NK-92 treated with Interleukin-12 subunit alpha and Interleukin-12 subunit beta, amount 100 ng/mL, for 24 hours (cell line): ENCODE measurements at regions not wholly inside any gene's neighbourhood (a gene's known extent, or its start where the extent isn't known, plus 50 kb on each side); places are given as distances from the start of the nearest gene placed in this dataset.
"Not testable (repeated sequence)": the region's sequence is repeated elsewhere in the genome, so short reads cannot be mapped to it uniquely, and the experiment has no call there.

Experiments used
- DNase-seq: peaks from one replicate; lab custom pipeline; 2025; lab: John Stamatoyannopoulos, UW

DNA sequence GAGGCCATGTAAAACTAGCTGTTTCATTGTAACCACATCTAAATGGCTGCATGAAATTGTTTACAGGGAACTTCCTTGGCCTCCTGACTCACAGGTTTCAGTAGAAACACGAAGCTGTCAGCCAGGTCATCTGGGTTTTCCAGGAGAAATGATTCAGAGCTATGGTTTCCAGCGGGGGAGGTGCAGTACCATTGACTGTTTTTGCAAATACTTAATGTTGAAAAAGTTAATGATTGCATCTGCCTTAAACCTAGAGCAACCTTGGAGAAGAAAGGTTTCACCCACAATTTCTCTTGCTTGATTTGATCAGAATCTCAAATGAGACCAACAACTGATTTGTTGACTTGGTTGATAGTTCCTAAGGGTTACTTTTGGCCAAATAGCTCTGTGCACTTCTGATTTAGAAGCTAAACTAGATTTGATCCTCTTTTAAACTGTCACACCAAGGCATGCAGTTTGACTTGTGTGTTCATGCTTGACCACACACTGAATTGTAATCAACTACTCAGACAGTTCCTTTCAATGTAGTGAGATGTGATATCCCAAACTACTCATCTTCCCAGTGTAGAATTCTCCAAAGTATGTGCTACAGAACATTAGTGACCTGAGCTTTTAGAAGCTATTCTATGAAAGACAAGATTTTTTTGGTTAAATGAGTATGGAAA is 193.5 kb upstream of the CHST9 start:
- no peak for DNase-seq

DNA sequence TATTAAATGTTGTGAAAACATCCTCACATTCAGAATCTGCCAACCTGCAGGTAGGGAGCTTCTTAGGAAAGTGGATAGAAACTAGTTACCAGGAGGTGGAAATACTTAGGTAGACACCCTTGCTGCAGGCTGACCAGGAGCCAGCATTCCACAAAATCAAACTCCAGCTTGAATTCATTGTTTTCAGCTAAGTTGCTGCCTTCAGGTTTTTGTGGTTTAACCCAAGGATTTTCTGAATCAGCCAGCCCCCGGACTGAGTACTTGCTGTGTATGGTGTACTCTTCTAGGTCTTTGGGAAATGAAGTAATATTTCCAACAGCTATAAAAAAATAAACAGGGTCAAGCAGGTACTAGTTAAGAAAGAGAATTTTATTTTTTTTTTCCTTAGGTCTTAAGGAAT is 192.1 kb upstream of the CHST9 start:
- DNase-seq: no peak

DNA sequence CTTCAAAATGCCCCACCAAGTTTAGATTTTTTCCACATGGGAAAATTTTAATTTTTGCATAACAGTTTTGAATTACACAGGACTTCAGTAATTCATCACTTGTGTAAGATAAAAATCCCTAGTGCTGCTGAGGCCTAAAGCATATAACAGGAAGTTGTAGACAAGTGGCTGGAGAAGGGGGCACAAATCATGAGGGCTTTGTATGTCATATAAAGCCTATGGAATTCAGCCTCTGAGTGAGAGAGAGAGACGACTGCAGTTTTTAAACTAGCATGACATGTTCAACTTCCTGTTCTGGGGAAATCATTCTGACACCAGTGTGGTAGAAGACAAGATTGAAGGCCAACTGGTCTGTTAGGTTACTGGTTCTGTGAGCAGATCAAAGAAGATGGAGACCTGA is 187.3 kb upstream of the CHST9 start:
- DNase-seq: no peak

DNA sequence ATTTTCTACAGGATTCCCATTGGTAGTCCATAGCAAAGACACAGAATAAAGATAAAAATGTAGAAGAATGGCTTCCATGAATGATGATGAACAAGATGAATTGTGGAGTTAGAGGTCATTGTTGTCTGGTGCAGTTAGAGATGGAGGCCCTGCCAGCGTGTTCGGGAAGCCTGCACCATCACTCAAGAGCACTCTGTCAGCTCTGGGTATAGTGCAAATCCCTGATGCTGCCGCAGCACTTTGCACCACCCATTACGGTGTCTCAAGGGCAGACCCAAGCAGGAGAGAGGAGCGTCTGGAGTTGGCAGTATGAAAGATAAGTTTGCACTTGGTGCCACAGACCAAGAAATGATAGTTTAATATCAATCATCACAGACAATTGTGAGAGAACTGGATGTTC is 181.6 kb upstream of the CHST9 start:
- no peak for DNase-seq

DNA sequence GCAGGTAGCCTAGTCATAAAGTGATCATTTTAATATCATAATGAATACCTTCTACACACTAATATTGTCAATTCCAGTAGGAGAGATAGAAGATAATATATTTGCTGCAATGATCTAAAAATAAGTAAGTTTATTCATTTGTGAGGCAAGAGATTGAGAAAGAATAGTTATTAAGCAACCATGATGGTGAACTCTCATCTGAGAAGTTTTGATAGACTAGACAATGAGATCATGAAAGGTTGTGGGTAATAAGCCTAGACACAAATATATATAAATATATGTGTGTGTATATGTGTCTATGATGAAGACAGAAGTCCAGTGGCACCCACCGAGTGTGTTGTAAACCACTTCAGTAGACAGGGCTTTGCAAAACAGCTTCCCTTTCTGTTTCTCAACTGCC is 181.0 kb upstream of the CHST9 start:
- DNase-seq: no peak

DNA sequence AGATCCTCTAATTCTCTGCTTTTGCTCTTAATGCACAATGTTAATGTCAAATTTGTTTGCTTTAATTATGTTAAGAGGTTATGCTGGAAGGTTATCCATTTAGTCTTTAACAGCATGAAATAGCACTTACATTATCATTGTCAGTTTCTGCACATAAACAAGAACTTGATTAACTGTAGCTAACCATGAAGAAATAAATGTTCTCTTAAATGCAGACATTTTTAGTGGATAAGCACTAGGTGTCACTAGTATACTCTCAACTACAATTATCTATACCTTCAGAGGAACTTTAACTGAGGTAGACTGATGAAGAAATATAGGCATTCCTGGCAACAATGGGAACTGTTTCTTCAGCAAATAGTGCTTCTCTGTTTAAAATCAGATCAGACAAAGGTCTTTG is 178.8 kb upstream of the CHST9 start:
- DNase-seq: no peak

DNA sequence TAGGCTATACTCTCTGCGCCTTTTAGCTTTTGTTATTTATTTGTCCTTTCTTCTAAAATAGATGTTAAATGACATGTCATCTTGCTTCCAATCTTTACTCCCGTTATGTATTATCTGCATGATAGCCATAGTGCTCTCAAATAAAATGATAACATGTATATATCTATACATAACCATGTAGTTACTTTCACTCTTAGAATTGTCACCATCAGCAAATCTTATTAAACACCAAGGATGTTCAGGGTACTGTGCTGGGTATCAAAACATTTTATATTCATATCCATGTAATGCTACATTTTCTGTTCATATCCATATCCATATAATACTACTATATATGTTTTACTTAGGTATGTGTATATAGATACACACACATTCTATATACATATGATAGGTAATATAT is 176.4 kb upstream of the CHST9 start:
- no peak for DNase-seq

DNA sequence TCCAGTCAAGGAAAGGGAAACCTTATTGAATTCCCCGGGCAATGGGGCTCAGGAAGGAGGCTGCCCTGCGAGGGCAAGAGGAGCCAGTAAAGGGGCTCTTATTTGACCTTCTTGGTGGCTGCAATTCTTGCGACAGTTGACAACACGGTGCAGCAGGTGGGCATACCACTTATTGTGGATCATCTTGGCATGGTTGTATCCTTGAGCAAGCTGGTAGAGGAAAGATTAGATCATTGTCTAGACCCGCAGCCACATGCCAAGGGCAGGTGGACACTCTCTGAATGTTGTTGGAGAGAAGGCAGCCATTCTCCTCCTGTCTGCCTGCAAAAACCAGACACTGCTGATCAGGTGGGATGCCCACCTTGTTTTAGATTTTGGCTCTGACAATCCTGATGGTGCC is 170.2 kb upstream of the CHST9 start:
- DNase-seq: no peak

DNA sequence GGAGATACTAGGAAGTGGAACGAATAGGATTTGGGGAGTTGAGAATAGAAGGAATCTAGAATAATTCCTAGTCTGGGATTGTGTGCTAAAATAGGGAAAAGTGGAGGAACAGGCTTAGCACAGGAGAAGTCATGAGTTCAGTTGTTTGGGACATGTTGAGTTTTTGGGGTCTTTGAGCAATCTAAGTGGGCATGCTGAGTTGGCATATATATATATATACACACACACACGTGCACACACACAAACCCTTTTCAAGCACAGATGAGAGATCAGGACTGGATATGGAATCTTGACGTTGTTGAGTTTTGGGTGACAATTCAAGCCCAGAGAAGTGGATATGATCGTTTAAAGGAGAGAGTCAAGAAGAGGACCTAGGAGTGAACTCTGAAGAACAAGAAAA is 168.2 kb upstream of the CHST9 start:
- no peak for DNase-seq

DNA sequence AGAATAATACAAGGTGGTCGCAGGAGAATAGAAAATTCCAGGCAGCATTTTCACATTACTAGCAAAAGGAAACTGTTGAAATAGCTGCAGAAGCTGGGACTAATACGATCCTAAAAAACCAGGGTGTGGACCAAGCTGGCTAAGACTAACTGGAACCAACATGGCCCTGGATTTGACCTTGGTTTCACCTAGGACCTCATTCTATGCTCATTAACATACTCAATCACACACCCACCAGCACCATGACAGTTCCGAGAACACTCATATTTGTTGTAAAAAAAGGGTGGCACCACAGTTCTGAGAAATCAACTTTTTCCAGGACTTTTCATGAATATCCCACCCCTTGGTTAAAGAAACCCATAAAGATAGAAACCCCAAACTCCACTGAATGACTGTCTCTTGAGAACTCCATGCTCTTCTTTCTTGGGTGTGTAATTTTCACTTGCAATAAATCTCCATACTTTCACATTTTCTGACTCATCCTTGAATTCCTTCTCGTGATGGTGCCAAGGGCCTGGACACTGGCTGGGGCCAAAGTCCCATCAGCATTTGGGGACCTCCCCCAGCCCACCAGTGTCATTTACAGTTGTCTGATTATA is 164.3 kb upstream of the CHST9 start:
- no peak for DNase-seq

DNA sequence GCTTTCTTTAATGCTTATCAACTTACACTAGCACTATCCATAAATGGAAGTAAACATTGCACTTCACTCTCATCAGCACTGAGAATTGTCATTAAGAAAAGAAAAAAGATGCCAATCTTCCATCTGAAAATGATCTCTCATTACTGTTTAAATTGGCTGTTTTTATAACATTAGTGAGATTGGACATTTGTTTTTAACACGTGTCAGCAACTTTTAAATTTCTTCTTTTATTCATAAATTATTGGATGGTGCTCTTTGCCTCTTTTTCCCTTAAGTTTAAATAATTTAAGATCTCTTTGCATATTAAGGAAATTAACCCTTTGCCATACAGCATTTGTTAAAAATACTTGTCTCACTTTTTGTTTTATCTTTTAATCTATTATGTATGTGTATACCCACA is 146.5 kb upstream of the CHST9 start:
- no peak for DNase-seq

DNA sequence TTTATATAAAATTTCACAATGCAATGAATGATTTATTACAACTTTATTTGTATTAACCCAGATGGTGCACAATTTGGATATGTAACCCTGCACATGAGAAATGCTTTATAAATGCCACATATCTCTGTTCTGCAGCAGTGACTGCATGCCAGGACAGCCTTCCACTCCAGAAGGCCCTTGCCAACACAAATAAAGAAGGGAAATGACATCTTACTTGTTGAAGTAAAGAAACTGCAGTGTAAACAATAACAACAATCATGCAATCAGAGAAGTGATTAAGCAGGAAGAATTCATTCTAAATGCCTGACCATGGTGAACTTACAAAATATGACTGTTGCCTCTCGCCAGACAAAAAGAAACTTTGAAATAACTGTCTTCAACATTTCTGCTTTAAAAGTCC is 129.9 kb upstream of the CHST9 start:
- DNase-seq: no peak

DNA sequence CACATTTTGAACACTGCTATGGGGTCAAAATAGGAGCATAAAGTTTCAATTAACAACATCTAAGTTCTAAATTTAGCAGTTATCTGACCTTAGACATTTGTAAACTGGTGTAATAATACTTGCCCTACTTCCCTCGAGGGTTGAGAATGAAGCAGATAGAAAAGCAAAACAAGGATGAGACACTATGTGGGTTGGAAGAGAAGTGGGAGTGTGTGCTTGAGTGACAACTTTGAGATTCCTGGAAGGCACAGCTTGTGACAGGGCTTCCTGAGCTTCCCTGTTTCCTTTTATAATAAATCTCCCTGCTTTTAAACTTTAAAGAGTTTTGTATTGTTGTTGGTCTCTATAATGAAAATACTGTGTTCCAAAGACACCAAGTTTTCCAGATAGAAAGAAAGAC is 128.6 kb upstream of the CHST9 start:
- DNase-seq: no peak

DNA sequence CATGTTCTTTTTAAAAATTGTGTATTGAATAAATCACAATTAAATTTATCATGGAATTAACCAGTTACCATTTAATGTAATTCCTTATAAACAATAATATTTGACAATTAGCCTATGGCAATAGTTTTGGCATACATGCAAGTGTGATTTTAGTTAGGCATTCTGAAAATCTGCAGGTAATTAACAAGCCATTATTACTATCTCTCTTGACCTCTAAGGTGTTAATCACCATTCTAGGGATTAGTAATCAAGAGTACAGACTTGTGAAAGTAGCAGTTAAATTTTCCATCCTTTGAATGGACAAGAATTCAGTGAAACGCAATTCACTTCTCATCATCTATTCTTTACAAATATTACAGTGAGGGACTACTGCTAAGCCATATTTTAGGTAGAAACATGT is 127.7 kb upstream of the CHST9 start:
- no peak for DNase-seq

DNA sequence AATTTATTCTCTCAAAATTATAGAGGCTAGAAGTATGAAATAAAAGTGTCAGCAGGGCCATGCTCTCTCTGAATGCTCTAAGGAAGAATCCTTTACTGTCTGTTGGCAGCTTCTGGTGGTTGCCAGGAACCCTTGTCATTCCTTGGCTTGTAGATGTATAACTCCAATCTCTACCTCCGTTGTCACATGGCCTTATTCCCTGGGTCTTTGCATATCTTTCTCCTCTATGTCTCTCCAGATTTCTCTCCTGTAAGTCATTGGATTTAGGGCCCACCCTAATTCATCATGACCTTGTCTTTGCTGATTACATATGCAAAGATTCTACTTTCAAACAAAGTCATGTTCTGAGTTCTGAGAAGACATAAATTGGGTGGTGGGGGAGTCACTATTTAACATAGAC is 127.0 kb upstream of the CHST9 start:
- no peak for DNase-seq

DNA sequence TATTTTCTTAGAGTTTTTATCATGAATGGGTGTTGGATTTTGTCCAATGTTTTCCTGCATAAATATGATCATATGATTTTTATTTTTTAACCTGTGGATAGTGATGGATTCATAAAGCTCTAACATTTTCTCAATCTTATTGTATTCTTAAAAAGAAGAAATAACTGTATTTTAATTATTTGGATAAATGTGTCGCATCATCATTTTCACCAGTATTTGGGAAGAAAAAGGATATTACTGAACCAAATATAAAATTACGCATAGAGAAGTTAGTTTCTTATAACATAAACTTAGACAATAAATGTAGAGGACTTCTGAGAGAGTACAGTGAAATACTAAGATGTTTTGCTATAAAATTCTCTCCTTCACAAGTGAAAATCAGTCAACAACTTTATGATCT is 126.0 kb upstream of the CHST9 start:
- no peak for DNase-seq

DNA sequence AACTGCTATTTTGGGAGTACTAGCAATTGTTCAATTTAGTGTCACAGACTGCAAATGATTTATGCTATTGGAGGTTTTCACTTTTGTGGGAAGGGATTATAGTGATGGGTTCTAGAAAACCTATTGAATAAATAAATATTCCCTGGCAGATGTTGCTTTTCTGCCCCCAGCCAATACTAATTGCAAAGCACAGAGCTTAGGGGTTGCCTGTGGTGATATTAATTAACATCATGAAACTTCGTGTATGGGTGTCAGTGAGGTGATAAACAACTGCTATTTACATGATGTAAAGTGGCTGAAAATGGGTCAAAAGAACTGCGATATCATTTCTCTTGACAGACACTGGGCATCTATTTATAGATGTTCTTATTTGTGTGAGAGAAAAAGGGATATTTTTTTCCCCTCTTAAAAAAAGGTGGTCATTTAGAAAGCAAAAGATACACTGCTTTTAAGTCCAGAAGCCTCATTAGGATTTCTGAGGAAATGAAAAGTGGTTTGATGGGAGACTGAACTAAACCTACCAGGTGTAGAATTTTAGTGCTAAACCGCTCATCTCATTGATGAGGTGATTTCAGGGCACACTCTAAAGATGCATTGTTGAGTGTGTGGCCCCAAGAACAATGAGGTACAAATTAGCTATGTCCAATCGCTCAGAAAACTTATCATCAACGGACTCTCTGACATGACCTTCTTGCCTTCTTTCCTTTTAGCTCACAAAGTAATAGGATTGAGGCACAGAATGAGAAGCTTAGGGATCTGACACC is 116.7 kb upstream of the CHST9 start:
- no peak for DNase-seq

DNA sequence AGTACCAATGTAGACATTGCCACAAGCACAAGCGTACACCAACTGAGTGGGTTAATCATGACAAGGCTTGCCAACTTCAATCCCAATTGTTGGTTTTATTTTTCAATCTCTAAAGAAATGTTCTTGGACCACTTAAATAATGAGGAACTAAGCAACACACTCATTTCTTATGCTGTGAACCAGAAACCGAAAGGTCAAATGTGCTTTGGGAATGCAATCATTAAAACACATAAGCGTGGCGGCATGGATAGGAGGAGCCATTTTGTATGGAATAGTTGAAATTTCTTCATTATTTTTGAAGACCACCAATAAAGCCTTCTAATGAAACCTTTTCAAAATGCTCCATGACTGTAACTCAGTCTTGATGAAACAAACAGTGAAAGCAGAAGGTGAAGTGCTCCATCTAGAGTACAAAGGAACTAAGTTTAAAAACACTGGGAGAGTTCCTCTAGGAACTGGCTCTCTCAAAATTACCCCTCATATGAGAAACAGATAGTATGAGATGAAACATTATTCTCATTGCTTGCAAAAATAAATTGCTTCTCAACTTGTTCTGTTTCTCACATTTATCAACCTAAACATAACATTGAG is 113.2 kb upstream of the CHST9 start:
- DNase-seq: no peak

DNA sequence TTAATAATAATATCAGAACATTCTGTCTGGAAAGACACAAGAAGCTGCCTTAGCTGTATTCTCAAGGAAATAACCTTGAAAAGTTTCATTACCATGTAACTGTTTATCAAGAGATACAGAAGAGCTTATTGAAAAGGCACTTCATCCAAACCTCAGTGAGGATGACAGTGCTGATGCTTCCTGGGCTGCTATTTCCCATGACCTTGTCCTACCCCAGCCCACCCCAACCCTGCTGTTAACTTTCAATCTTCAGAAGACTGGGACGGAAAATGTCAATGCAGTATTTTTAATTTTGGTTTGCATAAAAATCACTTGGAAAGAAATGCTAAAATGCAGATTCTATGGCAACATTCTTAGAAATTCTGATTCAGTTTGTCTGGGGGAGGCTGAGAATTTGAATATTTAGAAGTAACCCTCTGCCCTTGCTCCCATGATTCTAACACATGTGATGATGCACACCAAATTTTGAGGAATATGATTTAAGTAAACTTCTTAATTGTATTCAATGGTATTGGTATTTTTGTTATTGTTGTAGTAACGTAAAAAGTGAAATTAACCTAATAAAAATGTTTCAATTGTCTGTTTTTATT is 101.0 kb upstream of the CHST9 start:
- not testable (repeated sequence) for DNase-seq

DNA sequence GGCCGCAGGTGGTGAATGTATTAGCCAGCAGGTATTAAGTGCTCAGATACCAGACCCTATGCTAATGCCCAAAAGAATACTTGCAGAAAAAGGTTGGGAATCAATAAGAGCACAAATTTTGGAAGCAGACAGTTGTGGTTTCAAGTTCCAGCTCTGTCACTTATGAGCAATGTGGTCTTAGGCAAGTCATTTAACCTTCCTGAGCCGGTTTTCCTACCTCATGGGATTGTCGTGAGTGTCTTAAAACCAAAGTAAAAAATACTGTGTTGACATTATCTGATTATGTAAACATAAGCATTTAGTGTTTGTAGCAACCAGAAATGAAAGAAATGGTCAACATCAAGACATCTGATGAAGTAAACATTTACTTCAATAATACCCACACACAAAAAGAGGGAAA is 93.0 kb upstream of the CHST9 start:
- DNase-seq: no peak

DNA sequence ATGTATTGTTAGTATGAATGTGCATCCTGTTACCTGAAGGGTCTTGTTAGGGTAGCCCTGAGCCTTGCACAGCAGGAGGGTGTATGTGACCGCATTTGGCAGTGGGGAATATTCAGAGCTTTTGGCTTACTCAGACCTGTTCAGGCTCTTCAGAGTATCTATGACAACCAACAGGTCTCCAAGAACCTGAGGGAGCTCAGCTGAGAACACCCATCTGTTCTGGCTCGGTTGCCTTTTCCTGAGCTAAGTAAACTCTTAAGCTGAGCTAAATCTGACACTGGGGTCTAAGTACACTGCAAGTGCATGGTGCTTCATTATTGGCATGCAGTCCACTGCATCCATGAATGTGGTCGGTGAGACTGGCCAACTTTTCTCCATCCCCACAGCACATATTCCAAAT is 92.4 kb upstream of the CHST9 start:
- DNase-seq: no peak

DNA sequence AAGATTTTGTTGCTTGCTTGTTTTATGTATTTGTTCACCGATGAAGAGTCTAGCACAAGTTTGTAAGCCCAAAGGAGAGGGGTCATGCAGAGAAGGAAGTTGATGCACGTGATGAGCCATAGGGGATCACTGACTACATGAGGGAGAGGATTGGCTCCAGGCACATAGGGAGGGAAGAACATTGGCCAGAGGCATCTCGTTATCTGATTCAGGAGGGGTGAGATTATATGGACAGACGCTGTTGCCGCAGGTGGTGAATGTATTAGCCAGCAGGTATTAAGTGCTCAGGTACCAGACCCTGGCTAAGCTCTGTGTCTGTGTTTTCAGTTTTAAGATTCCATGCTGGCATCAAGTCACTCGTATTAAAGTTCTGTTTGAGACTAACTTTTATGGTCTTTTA is 91.8 kb upstream of the CHST9 start:
- no peak for DNase-seq

DNA sequence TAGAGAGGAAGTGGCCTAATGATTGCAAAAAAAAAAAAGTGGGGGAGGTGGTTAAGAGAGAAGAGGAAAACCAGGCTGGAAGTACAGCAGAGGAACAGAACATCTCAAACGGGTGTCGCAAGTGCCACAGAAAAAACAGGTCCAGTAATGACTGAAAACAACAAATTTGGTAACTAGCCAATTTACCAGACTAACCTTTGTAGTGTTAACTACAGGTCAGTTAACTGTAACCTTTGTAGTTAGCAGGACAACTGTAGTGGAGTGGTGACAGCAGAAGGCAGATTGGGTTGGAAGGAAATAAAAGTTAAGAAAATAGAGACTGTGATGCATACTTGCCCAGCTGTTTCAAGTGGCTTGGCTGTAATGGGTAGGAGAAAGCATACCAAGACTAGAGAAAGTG is 91.4 kb upstream of the CHST9 start:
- DNase-seq: no peak
